ENCODE measurements at regions not wholly inside any gene's neighbourhood (a gene's known extent, or its start where the extent isn't known, plus 50 kb on each side); places are given as distances from the start of the nearest gene placed in this dataset.

GRCh38 chr13:59343993-59344822, 819.5 kb downstream of the DIAPH3 start:
- peaks cover 5% of the 10 kb centered on the region for H3K9me3 Mint-ChIP-seq
- no peaks in the 10 kb centered on the region for H3K27me3 Mint-ChIP-seq
- ATAC-seq (ENCODE audit: low read depth), result no peak
- H3K36me3 Mint-ChIP-seq, result no peaks in the 10 kb centered on the region
- H3K4me1 Mint-ChIP-seq, result no peaks in the 10 kb centered on the region
- no peak overlapping the region for H3K4me3 Mint-ChIP-seq
- DNase-seq (ENCODE audit: low spot score in 2 of 2), result no peak
- no peak overlapping the region for H3K27ac Mint-ChIP-seq

DNA sequence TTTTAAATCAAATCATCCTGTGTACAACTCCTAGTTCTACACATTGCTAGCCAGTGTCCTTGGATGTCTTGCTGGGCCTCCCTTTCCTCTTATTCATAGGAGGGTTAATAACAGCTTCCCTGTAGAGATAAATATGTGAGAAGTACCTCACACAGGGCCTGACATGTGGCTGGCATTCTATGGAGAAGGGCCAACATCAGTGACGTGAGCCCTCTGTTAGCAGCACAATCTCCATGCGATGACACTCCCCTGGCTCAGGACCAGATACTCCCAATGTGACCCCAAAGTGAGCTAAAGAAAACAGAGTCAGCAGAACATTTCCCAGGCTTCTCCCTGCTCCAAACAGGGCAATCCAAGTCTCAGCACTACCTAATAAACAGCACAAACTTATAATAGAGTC, 818.4 kb downstream of the DIAPH3 start:
- peaks cover 5% of the 10 kb centered on the region for H3K9me3 Mint-ChIP-seq
- no peak for ATAC-seq (ENCODE audit: low read depth)
- H3K4me1 Mint-ChIP-seq, result no peaks in the 10 kb centered on the region
- DNase-seq (ENCODE audit: low spot score in 2 of 2), result no peak
- H3K4me3 Mint-ChIP-seq, result no peak overlapping the region
- no peaks in the 10 kb centered on the region for H3K27me3 Mint-ChIP-seq
- no peaks in the 10 kb centered on the region for H3K36me3 Mint-ChIP-seq
- no peak overlapping the region for H3K27ac Mint-ChIP-seq

GRCh38 chr13:59346999-59347723, 816.6 kb downstream of the DIAPH3 start:
- H3K27ac Mint-ChIP-seq, result no peak overlapping the region
- no peaks in the 10 kb centered on the region for H3K36me3 Mint-ChIP-seq
- H3K4me1 Mint-ChIP-seq, result no peaks in the 10 kb centered on the region
- DNase-seq (ENCODE audit: low spot score in 2 of 2) (no peak), ATAC-seq (ENCODE audit: low read depth) (no peak)
- H3K4me3 Mint-ChIP-seq, result no peak overlapping the region
- peaks cover 5% of the 10 kb centered on the region for H3K9me3 Mint-ChIP-seq
- H3K27me3 Mint-ChIP-seq, result no peaks in the 10 kb centered on the region

GRCh38 chr13:59348617-59349016, 815.1 kb downstream of the DIAPH3 start:
- no peak overlapping the region for H3K4me3 Mint-ChIP-seq
- DNase-seq (ENCODE audit: low spot score in 2 of 2) (no peak), ATAC-seq (ENCODE audit: low read depth) (no peak)
- no peaks in the 10 kb centered on the region for H3K27me3 Mint-ChIP-seq
- peaks cover under 1% of the 10 kb centered on the region for H3K9me3 Mint-ChIP-seq
- no peak overlapping the region for H3K27ac Mint-ChIP-seq
- H3K36me3 Mint-ChIP-seq, result no peaks in the 10 kb centered on the region
- no peaks in the 10 kb centered on the region for H3K4me1 Mint-ChIP-seq

- no peak overlapping the region for H3K27ac Mint-ChIP-seq
- H3K4me3 Mint-ChIP-seq, result no peak overlapping the region
- no peaks in the 10 kb centered on the region for H3K9me3 Mint-ChIP-seq
- DNase-seq (ENCODE audit: low spot score in 2 of 2) (no peak), ATAC-seq (ENCODE audit: low read depth) (no peak)
- no peaks in the 10 kb centered on the region for H3K36me3 Mint-ChIP-seq
- H3K27me3 Mint-ChIP-seq, result no peaks in the 10 kb centered on the region
- no peaks in the 10 kb centered on the region for H3K4me1 Mint-ChIP-seq
Observed at GRCh38 chr13:59352600-59352999, 811.1 kb downstream of the DIAPH3 start.

- H3K27ac Mint-ChIP-seq, result no peak overlapping the region
- no peak overlapping the region for H3K4me3 Mint-ChIP-seq
- ATAC-seq (ENCODE audit: low read depth) (no peak), DNase-seq (ENCODE audit: low spot score in 2 of 2) (no peak)
- H3K36me3 Mint-ChIP-seq, result no peaks in the 10 kb centered on the region
- no peaks in the 10 kb centered on the region for H3K9me3 Mint-ChIP-seq
- no peaks in the 10 kb centered on the region for H3K27me3 Mint-ChIP-seq
- no peaks in the 10 kb centered on the region for H3K4me1 Mint-ChIP-seq
Observed at GRCh38 chr13:59354665-59355369, 808.9 kb downstream of the DIAPH3 start.

DNA sequence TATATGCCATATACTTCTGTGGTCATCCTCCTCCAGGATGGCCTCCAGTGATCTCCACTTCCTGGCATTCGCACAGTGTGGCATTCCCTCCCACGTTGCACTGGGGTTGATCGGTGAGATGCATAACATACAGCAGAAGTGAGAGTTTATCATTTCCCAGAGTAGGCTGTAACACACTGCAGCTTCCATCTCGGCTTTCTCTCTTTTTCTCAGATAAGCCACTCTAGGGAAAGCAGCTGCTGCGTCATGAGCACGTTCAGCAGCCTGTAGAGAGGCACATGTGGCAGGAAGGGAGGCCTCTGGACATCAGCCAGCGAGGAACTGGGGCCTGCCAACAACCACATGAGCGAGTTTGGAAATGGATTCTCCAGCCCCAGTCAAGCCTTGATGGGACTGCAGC, 807.1 kb downstream of the DIAPH3 start:
- no peaks in the 10 kb centered on the region for H3K27me3 Mint-ChIP-seq
- no peaks in the 10 kb centered on the region for H3K9me3 Mint-ChIP-seq
- no peaks in the 10 kb centered on the region for H3K4me1 Mint-ChIP-seq
- no peak overlapping the region for H3K4me3 Mint-ChIP-seq
- ATAC-seq (ENCODE audit: low read depth) (no peak), DNase-seq (ENCODE audit: low spot score in 2 of 2) (no peak)
- no peaks in the 10 kb centered on the region for H3K36me3 Mint-ChIP-seq
- no peak overlapping the region for H3K27ac Mint-ChIP-seq

DNA sequence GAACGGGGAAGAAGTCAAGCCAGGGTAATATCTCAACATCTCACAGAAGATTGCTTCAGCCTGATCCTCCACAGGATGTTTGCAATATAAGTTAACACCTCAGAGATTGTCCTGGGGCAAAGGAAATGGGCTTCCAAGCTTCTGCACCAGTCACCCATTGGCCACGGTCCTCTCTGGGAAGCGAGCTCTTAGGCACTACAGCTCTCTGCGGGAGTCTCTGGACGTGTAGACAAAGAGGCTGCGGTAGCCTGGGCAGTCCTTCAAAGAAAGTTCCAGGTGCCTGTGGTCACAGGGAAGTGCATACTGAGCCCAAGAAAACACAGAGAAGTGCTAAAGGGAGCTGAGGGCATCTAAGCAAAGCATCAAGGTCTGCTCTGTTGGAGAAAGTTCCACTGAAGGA, 805.7 kb downstream of the DIAPH3 start:
- Mint-ChIP-seq H3K4me1 (no peaks in the 10 kb centered on the region), H3K36me3 (no peaks in the 10 kb centered on the region), H3K4me3 (no peak overlapping the region), H3K9me3 (no peaks in the 10 kb centered on the region), H3K27ac (no peak overlapping the region), H3K27me3 (no peaks in the 10 kb centered on the region)
- no peak for ATAC-seq (ENCODE audit: low read depth)
- DNase-seq (ENCODE audit: low spot score in 2 of 2), result no peak

DNA sequence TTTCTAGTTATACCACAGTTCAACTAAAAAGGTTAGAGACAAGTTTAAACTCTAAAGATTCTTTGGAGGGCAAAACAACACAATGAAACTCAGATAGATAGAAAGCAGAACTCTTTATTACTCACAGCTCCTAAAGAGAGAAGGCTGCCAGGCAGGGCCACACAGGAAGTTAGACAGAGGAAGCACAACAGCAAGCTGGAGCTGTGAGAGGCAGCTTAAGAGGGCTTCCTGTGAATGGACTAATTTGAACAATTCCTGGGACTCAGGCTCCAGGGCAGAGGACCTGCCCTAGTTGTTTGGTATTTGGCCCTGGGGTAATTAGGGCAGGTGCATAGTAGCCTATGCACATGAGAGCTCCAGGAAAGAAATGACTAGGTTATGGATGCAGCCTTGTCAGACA, 803.6 kb downstream of the DIAPH3 start:
- H3K36me3 Mint-ChIP-seq, result no peaks in the 10 kb centered on the region
- DNase-seq (ENCODE audit: low spot score in 2 of 2) (no peak), ATAC-seq (ENCODE audit: low read depth) (no peak)
- no peaks in the 10 kb centered on the region for H3K27me3 Mint-ChIP-seq
- H3K27ac Mint-ChIP-seq, result no peak overlapping the region
- H3K4me3 Mint-ChIP-seq, result no peak overlapping the region
- H3K9me3 Mint-ChIP-seq, result no peaks in the 10 kb centered on the region
- no peaks in the 10 kb centered on the region for H3K4me1 Mint-ChIP-seq

- Mint-ChIP-seq H3K4me1 (no peaks in the 10 kb centered on the region), H3K9me3 (no peaks in the 10 kb centered on the region), H3K27ac (no peak overlapping the region), H3K27me3 (no peaks in the 10 kb centered on the region), H3K4me3 (no peak overlapping the region), H3K36me3 (no peaks in the 10 kb centered on the region)
- no peak for DNase-seq (ENCODE audit: low spot score in 2 of 2)
- ATAC-seq (ENCODE audit: low read depth), result no peak
Observed at GRCh38 chr13:59360916-59361315, 802.8 kb downstream of the DIAPH3 start.

DNA sequence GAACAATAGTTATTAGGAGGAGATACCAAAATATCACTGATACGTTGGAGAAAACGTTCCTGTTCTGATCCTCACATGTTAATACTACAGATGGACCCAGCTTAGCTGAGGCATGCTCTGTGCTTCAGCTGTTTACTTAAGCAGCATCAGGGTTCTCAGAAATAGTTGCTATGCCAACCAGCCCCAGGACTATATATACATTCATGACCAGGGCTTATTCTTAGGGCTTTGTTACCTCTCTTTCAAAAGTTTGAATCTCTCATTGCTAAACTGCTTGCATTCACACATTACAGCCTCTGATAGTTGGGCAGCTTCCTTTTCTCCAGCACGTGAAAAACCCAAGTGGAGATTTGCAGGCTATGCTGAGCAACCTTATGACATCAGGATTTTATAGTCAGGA, 800.4 kb downstream of the DIAPH3 start:
- no peaks in the 10 kb centered on the region for H3K36me3 Mint-ChIP-seq
- H3K4me1 Mint-ChIP-seq, result no peaks in the 10 kb centered on the region
- H3K27me3 Mint-ChIP-seq, result peaks cover 1% of the 10 kb centered on the region
- H3K9me3 Mint-ChIP-seq, result no peaks in the 10 kb centered on the region
- DNase-seq (ENCODE audit: low spot score in 2 of 2), result no peak
- H3K27ac Mint-ChIP-seq, result no peak overlapping the region
- no peak overlapping the region for H3K4me3 Mint-ChIP-seq
- ATAC-seq (ENCODE audit: low read depth), result no peak

DNA sequence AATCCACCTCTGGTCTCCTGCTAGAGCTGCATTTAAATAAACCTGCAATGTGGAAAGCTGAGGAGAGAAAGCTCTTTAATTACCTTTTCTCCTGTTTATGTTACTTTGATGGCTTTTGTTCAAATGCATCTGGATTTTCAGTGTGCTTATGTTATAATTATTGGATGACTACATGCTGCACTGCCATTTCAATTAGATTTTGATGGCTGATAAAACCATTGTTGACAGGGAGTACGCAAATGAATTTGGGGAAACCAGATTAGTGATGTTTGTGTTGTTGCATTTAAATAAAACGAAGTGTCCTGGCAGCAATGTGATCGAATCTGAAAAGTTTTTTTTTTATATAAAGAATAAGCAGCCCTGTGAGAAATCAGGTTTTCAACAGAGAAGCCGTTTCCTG, 799.8 kb downstream of the DIAPH3 start:
- peaks cover 1% of the 10 kb centered on the region for H3K27me3 Mint-ChIP-seq
- H3K4me3 Mint-ChIP-seq, result no peak overlapping the region
- H3K27ac Mint-ChIP-seq, result no peak overlapping the region
- ATAC-seq (ENCODE audit: low read depth), result no peak
- no peaks in the 10 kb centered on the region for H3K36me3 Mint-ChIP-seq
- no peaks in the 10 kb centered on the region for H3K4me1 Mint-ChIP-seq
- no peak for DNase-seq (ENCODE audit: low spot score in 2 of 2)
- no peaks in the 10 kb centered on the region for H3K9me3 Mint-ChIP-seq

DNA sequence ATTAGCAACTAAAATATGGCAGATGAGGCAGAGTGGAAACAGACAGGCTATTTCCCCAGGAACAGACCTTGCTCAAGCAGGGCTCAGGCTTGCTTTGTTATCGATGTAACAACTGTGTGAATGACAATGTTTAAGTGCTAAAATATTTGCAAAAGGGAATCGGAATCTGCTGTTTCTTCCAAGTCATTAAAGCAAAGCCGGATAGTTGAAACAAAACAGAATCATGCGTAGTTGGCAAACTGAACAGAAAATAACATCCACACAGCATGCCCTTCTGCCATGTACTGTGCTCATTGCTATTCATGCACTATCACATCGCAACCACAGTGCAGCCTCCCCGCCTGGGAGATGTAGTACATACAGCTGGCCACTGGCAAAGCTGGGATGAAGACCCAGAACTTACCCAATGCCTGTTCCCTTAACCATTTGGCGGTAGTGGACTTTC, 799.1 kb downstream of the DIAPH3 start:
- no peaks in the 10 kb centered on the region for H3K4me1 Mint-ChIP-seq
- no peaks in the 10 kb centered on the region for H3K36me3 Mint-ChIP-seq
- H3K27me3 Mint-ChIP-seq, result peaks cover 1% of the 10 kb centered on the region
- ATAC-seq (ENCODE audit: low read depth) (no peak), DNase-seq (ENCODE audit: low spot score in 2 of 2) (no peak)
- H3K9me3 Mint-ChIP-seq, result no peaks in the 10 kb centered on the region
- H3K4me3 Mint-ChIP-seq, result no peak overlapping the region
- no peak overlapping the region for H3K27ac Mint-ChIP-seq

DNA sequence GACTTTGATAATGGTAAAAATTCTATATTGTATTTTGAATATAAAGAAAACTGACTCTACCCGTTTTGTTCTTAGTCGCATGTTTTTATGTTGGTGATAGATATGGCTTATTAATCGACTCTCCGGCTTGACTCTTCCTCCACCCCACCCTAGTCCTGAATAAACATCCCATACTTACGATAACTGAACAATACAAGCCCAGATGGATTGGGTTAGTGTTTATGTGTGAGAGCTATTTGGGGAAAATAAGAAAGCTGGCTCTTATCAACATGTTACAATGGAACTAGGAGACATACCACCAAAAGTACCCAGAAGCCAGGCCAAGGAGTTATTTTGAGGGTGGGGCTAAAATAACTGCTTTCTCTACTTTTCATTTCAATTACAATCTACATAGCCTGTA, 796.3 kb downstream of the DIAPH3 start:
- H3K27ac Mint-ChIP-seq, result no peak overlapping the region
- no peak for DNase-seq (ENCODE audit: low spot score in 2 of 2)
- no peak overlapping the region for H3K4me3 Mint-ChIP-seq
- no peaks in the 10 kb centered on the region for H3K9me3 Mint-ChIP-seq
- peaks cover 1% of the 10 kb centered on the region for H3K27me3 Mint-ChIP-seq
- H3K36me3 Mint-ChIP-seq, result no peaks in the 10 kb centered on the region
- ATAC-seq (ENCODE audit: low read depth), result no peak
- H3K4me1 Mint-ChIP-seq, result no peaks in the 10 kb centered on the region

Measured in memory B cell (primary cell).